ENCODE measurements at regions not wholly inside any gene's neighbourhood (a gene's known extent, or its start where the extent isn't known, plus 50 kb on each side); places are given as distances from the start of the nearest gene placed in this dataset.

DNA sequence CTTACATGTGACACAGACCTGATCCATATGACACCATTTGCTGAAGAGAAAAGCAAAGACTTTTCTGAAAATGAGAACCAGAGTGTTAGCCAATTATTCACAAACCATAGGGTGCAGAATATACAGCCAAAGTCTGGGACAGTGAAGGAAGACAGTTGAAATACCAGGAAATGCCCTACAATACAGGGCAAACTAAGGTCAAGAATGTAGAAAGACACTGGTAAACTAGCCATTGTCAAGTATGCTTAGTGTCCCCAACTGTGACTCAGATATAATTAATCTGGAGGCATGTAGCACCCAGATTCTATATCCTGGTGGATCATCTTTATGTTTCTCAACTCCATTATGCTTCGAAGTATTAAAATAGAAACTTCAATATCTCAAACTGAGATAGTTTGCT is 200.9 kb upstream of the FSTL5 start:
- TF ChIP-seq, protein P1, sequence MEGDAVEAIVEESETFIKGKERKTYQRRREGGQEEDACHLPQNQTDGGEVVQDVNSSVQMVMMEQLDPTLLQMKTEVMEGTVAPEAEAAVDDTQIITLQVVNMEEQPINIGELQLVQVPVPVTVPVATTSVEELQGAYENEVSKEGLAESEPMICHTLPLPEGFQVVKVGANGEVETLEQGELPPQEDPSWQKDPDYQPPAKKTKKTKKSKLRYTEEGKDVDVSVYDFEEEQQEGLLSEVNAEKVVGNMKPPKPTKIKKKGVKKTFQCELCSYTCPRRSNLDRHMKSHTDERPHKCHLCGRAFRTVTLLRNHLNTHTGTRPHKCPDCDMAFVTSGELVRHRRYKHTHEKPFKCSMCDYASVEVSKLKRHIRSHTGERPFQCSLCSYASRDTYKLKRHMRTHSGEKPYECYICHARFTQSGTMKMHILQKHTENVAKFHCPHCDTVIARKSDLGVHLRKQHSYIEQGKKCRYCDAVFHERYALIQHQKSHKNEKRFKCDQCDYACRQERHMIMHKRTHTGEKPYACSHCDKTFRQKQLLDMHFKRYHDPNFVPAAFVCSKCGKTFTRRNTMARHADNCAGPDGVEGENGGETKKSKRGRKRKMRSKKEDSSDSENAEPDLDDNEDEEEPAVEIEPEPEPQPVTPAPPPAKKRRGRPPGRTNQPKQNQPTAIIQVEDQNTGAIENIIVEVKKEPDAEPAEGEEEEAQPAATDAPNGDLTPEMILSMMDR (IDR thresholded peaks at IDR 0.05; ENCODE audit: low read depth, low read length), result no peak
- no peak for DNase-seq (ENCODE audit: low read depth, low spot score)
- ChIA-PET CTCF (no interaction called here), POLR2A (no interaction called here)
- Histone ChIP-seq H3K4me3 (ENCODE audit: low read depth, low read length) (no peak overlapping the region), H3K9me3 (ENCODE audit: control insufficient read depth, insufficient read depth, low read length) (no peaks in the 10 kb centered on the region; the same call in 1 of the 2 replicates), H3K27ac (ENCODE audit: low read depth, low read length) (no peak overlapping the region), H3K27me3 (ENCODE audit: control insufficient read depth, insufficient read depth, low read length) (no peaks in the 10 kb centered on the region)

DNA sequence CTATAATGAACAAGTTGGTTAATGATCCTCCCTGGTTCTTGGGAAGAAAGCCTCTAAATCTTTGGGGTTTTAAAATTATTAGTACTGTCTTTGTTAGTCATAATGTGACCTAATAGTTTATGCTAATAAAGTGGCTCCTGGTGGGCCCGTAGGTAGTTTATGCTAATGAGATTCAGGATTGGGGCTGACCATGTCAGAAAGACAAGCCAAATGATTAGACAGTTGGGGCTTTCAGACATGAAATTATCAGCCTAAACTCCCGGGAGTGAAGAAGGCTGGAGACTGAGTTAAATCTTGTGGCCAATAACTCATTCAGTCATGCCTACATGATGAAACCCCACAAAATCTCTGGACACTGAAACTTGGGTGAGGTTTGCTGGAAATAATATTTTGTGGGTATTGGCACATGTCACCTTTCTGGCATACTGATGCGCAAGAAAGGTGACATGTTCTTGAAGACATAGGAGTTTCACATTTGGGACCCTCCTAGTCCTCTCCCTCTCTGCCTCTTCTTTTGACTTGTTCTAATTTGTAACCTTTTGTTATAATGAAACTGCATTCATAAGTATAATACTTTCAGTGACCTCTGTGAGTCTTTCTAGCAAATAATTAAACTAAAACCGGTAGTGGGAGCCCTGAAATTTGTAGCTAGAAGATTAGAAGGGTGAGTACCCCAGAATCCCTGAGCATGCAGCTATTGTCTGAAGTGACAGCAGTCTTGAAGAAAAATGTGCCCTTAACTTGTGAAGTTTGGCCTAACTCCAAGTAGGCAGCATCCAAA is 196.8 kb upstream of the FSTL5 start:
- no peaks in the 10 kb centered on the region for H3K27me3 ChIP-seq (ENCODE audit: control insufficient read depth, insufficient read depth, low read length)
- TF ChIP-seq, protein P1 (IDR thresholded peaks at IDR 0.05; ENCODE audit: low read depth, low read length), result no peak
- H3K4me3 ChIP-seq (ENCODE audit: low read depth, low read length), result no peak overlapping the region
- CTCF ChIA-PET, result no interaction called here
- POLR2A ChIA-PET, result no interaction called here
- H3K9me3 ChIP-seq (ENCODE audit: control insufficient read depth, insufficient read depth, low read length), result no peaks in the 10 kb centered on the region; the same call in 1 of the 2 replicates
- DNase-seq (ENCODE audit: low read depth, low spot score), result no peak
- H3K27ac ChIP-seq (ENCODE audit: low read depth, low read length), result no peak overlapping the region

DNA sequence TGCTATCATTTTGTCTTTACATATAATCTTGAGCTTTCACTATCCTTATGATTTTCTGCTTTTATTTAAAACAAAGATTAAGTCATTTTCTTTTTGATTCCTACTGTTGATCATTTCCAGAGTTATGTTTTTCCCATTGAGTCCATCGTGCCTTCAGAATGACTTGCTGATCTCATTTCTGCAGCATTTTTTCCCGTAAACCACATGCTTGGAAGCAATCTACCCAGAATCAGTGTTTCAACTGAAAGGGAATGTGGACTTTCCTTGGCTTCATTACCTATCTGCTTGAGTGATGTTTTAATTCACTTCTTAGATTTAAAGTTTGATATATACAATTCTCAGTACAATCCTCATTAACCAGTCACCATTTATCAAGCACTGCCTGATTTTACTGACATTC is 192.4 kb upstream of the FSTL5 start:
- no peak overlapping the region for H3K4me3 ChIP-seq (ENCODE audit: low read depth, low read length)
- ChIA-PET POLR2A (no interaction called here), CTCF (no interaction called here)
- no peaks in the 10 kb centered on the region for H3K9me3 ChIP-seq (ENCODE audit: control insufficient read depth, insufficient read depth, low read length)
- H3K27ac ChIP-seq (ENCODE audit: low read depth, low read length), result no peak overlapping the region
- TF ChIP-seq, protein P1 (IDR thresholded peaks at IDR 0.05; ENCODE audit: low read depth, low read length), result no peak
- no peaks in the 10 kb centered on the region for H3K27me3 ChIP-seq (ENCODE audit: control insufficient read depth, insufficient read depth, low read length)
- no peak for DNase-seq (ENCODE audit: low read depth, low spot score)

DNA sequence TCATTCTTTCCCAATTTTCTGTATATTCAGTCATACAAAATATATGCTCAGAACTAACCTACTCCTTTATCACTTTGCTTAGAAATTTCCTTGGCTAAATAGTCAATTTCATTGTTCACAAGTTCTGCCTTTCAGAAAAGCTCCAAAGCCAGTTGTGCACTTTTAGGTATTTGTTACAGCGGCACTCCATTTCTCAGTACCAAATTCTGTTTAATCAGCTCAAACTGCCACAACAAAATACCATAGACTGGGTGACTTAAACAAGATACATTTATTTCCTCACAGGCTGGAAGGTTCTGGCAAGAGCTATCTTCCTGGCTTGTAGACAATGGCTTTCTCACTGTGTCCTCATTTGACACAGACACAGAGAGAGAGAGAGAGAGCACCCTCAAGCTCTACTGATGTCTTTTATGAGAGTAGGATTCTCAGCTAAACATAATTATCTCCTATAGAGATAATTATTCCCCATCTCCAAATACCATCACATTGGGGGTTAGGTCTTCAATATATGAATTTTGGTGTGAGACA is 188.8 kb upstream of the FSTL5 start:
- DNase-seq (ENCODE audit: low read depth, low spot score), result no peak
- ChIA-PET POLR2A (no interaction called here), CTCF (no interaction called here)

DNA sequence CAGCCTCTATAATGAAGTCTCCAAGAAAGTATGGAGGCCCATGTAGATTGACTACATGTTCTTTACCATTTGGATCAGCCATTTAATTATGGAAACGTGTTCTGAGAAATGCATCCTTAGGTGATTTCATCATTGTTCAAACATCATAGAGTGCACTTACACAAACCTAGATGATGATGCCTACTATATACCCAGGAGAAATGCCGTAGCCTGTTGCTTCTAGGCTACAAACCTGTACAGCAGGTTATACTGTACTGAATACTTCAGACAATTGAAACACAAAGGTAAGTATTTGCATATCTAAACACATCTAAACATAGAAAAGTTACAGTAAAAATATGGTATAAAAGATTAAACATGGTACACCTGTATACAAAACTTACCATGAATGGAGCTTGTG is 186.5 kb upstream of the FSTL5 start:
- no peak for DNase-seq (ENCODE audit: low read depth, low spot score)
- ChIA-PET CTCF (no interaction called here), POLR2A (no interaction called here)
- Histone ChIP-seq H3K4me3 (ENCODE audit: low read depth, low read length) (no peak overlapping the region), H3K9me3 (ENCODE audit: control insufficient read depth, insufficient read depth, low read length) (no peaks in the 10 kb centered on the region), H3K27me3 (ENCODE audit: control insufficient read depth, insufficient read depth, low read length) (no peaks in the 10 kb centered on the region), H3K27ac (ENCODE audit: low read depth, low read length) (no peak overlapping the region)
- TF ChIP-seq, protein P1 (IDR thresholded peaks at IDR 0.05; ENCODE audit: low read depth, low read length), result no peak

More for the DNA sequence above, 188.8 kb upstream of the FSTL5 start:
- Histone ChIP-seq H3K27me3 (ENCODE audit: control insufficient read depth, insufficient read depth, low read length) (no peaks in the 10 kb centered on the region), H3K9me3 (ENCODE audit: control insufficient read depth, insufficient read depth, low read length) (no peaks in the 10 kb centered on the region), H3K27ac (ENCODE audit: low read depth, low read length) (no peak overlapping the region), H3K4me3 (ENCODE audit: low read depth, low read length) (no peak overlapping the region)
- TF ChIP-seq, protein P1 (IDR thresholded peaks at IDR 0.05; ENCODE audit: low read depth, low read length), result no peak

Data from AG04450 (cell line).